ENCODE measurements at regions not wholly inside any gene's neighbourhood (a gene's known extent, or its start where the extent isn't known, plus 50 kb on each side); places are given as distances from the start of the nearest gene placed in this dataset.
"Not testable (repeated sequence)": the region's sequence is repeated elsewhere in the genome, so short reads cannot be mapped to it uniquely, and the experiment has no call there.

GRCh38 chr3:160098261-160098908 lies 109.8 kb downstream of the IL12A start:
- DNase-seq, result no peak

DNA sequence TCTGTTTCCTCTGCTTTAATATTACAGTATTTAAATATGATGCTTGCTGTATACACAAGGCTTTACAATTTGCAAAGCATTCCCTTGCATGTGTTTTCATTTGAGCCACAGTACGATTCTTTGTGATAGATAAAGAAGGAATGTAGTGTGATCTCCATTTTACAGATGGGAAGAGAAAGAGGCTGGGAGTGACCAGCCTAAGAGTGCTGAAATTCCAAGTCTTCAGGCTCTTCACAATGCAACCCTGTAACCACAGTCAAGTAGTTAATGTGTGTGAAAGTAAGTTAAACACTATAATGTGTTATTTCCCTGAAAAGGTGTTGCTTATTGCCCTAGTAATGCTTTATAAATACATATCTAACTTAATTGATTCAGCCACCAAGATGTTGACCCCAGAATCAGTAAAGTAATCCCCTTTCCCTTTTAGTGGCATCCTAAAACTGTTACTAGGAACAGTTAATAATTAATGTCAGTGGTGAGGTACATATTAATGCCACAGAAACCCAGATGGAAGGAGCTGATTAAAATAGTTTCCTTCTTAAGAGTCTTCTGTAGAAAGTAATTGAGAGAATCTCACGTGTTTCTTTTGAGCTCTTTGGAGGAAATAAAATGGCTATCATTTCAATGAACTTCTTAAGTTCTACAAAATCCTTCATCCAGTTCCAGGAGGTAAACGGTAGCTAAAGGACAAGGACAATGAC lies 110.4 kb downstream of the IL12A start:
- no peak for DNase-seq

DNA sequence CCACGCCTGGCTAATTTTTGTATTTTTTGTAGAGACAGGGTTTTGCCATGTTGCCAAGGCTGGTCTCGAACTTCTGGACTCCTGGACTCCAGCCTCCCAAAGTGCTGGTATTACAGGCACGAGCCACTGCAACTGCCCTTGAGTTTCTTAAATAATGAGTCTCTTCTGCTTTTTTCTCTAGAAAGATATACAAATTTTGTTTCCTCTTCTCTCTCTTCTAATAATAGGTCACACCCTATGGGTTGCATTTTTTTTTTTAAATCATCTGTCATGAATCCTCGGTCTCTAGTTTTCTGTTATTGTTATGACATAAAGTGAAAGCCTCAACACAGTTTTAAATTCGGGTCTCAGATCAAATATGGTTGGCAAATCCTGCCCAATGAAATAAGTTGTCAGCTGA lies 111.2 kb downstream of the IL12A start:
- no peak for DNase-seq

DNA sequence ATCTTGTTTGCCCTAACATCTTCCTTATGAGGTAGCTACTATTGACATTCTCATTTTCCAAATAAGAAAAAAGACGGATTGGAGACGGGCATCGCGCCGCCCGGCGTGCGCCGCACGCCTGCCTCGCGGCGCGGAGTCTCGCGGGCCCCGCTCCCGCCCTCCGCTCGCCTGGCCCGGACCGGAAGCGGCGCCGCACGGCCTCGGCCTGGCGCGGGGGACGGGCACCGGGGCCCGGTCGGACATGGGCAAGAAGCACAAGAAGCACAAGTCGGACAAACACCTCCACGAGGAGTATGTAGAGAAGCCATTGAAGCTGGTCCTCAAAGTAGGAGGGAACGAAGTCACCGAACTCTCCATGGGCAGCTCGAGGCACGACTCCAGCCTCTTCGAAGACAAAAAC lies 112.0 kb downstream of the IL12A start:
- no peak for DNase-seq

DNA sequence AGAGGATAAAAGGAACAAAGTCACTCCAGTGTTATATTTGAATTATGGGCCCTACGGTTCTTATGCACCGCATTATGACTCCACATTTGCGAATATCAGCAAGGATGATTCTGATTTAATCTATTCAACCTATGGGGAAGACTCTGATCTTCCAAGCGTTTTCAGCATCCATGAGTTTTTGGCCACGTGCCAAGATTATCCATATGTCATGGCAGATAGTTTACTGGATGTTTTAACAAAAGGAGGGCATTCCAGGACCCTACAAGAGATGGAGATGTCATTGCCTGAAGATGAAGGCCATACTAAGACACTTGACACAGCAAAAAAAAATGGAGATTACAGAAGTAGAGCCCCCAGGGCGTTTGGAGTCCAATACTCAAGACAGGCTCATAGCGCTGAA lies 113.4 kb downstream of the IL12A start:
- not testable (repeated sequence) for DNase-seq

DNA sequence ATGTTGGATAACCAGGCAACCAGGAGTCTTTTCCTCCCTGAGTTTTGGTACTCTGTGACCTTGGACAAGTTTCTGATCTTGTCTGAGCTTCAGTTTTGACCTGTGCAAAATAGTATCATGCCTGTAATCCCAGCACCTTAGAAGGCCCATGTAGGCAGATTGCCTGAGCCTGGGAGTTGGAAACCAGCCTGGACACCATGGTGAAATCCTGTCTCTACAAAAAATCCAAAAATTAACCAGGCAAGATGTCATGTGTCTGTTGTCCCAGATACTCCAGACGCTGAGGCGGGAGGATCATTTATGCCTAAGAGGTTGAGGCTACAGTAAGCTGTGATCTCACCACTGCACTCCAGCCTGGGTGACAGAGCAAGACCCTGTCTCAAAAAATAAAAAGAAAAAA lies 114.8 kb downstream of the IL12A start:
- no peak for DNase-seq

DNA sequence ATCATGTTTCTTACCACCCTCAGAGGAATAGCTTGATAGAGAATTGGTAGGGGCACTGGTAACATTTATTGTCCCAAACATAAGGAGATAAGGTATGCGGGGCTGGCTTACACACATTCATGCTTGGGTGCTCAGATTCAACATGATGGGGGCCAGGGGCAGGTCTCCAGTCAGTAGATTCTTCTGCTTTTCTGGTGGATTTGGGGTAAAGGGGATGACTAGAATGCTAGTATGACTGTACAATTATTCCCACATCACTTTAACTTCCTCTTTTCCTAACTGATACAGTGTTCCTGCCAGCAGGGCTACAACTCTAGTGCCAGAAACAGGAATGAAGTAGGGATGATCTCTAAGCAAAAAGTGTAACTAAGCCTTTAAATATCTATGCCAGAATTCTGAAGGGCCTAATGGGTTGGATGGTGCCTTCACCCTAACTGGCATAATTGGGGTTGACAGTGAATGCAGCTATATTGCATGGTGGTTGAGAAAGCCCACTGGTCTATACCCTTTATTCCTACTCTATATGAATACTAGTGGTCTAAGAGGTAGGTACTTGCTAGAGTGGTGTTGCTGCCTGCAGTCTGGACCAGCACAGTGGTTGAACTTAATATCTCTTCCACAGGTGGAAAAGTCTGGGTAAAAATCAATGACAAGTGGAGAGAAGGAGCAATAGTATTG lies 117.4 kb downstream of the IL12A start:
- no peak for DNase-seq

DNA sequence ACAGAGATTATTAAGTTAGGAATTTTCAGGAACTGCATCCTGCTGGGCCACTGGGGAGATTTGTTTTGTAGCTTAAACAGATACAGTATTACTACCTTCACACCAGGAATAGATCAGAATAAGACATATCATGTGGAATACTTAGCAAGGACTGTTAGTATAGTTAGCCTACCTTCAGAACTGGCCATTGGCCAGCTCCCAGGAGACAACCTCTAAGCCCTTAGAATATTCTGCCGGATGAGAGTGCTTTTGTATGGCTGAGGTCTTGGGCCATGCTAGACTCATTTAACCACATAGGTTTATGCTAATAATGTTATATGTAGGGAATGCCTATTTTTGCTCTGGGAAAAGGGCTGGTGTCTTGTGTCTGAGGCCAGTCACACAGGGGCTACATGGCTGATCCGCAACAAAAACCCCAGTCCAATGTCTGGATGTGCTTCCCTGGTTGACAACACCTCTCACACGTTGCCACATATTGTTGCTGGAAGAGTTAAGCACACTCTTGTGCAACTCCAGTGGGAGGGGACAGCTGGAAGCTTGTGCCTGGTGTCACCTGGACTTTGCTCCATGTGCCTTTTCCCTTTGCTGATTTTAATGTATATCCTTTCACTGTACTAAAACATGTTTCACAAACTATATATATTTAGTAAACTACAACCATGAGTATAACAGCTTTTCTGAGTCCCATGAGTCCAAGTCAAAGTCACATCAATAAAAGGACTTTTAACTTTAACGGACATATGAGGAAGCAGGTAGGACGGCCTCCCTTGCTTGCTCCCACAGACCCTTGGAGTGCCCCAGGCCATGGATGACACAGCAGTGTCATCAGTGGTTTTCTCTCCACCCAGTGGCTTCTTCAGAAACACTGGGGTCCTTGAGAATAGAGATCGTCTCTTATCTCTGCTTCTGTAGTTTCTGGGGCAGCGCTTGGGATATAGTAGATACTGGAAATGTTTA lies 118.0 kb upstream of the C3orf80 start:
- DNase-seq, result no peak

DNA sequence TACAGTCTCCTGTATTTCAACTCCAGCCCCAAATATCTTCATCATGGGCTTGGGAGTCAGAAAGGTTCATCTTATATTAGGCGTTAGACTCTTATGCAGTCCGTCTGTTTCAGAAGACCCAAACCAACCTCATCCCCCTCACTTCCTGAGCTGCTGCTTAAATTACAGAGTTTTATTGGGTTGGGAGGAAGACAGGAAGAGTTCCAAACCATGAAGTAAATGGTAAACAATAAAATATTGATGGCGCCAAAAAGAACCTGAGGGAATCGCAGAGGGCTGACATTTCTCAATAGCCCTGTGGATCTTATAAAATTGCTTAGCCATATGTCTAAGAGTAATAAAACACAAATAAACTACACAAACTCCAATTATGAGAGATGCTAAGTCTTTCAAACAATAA lies 116.9 kb upstream of the C3orf80 start:
- DNase-seq, result no peak

GRCh38 chr3:160112481-160112880 lies 112.7 kb upstream of the C3orf80 start:
- no peak for DNase-seq

DNA sequence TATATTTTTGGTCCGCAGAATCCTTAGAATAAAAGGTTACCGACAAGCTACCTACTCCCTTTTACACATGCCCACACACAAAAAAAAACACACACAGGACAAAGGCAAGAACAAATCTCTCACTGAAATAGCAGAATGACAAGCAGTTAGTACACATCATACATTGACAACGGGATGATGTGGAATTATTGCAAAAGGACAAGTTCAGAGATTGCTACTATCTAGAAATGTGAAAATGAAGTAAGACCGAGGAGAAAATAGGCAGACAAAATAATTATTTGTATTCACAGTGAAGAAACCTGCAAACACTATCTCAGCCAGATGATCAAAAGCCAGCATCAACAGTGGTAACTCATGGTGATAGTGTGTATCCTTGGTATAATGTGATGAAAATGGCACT lies 112.2 kb upstream of the C3orf80 start:
- DNase-seq, result no peak

GRCh38 chr3:160114355-160114995 lies 110.7 kb upstream of the C3orf80 start:
- no peak for DNase-seq

DNA sequence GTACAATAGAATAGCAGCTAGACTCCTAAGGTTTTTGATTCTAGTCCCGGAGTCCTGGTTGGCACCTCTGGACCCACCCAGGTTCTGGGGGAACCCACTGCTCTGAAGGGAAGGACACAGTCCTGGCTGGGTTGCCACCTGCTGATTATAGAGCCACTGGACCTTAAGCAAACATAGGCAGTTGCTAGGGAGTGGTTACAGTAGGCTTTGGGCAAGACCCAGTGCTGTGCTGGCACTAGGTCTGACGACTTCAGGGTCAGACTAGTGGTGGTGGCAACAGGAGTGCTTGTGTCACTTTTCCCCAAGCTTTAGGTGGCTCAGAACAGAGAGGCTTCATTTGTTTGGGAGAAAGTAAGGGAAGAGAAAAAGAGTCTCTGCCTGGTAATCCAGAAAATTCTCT lies 109.8 kb upstream of the C3orf80 start:
- no peak for DNase-seq

DNA sequence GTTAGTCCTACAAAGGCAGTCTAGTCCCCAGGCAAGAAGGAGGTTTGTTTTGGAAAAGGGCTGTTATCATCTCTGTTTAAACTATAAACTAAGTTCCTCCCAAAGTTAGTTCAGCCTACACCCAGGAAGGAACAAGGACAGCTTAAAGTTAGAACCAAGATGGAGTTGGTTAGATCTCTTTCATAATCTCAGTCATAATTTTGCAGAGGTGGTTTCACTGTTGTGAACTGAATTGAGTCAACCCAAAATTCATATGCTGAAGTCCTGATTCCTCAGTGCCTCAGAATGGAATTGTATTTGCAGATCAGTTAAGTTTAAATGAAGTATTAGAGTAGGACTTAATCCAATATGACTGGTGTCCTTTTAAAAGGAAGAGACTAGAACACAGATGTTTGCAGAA lies 101.0 kb upstream of the C3orf80 start:
- DNase-seq, result no peak

GRCh38 chr3:160125258-160125657 lies 100.0 kb upstream of the C3orf80 start:
- DNase-seq, result no peak

GRCh38 chr3:160126051-160126450 lies 99.2 kb upstream of the C3orf80 start:
- DNase-seq, result no peak

- DNase-seq, result no peak
Measured at GRCh38 chr3:160126761-160127160, 98.5 kb upstream of the C3orf80 start.

- DNase-seq, result no peak
Measured at GRCh38 chr3:160127308-160127707, 97.9 kb upstream of the C3orf80 start.

DNA sequence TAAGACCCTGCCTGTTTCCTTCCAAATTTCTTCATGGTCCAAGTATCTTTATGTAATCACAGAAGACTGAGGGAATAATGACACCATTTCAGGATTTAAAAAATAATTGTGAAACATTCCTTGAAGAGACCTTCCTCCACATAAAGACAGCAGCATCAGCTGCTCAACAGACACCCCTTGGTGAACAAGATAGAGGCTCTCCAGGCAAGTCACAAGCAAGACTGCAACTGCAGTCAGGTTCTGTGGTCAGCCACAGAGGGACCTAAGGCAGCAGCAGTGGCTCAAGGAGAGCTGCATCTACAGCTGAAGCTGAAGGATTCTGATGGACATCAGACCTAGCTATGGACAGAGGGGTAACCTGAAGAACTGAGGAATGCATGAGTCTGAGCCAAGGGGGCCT lies 97.2 kb upstream of the C3orf80 start:
- no peak for DNase-seq

DNA sequence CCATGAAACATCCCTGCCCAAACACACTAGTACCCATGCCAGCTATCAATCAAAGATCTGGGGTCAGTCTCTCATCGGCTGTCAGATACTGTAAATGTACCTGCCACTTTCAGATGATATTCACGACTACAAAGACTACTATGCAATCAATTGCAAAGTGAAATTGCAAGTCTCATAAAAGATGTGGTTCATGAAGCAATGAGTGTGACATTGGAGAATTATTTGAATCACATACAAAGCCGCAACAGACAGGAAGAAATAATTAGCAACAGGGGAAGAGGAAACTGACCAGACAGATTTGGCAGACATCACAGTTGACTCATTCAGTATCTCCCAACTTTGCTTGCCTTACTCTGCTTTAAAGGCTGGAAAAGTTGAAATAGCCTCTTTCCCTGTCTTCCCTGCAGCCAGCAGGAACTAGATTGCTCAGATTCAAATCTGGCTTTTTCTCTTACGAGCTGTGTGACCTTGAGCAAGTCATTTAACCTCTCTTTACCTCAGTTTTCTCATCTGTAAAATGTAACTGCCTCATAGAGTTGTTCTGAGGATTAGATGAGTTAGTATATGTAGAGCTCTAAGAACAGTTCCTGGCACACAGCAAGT lies 95.7 kb upstream of the C3orf80 start:
- peak; percentile 89 for DNase-seq

DNA sequence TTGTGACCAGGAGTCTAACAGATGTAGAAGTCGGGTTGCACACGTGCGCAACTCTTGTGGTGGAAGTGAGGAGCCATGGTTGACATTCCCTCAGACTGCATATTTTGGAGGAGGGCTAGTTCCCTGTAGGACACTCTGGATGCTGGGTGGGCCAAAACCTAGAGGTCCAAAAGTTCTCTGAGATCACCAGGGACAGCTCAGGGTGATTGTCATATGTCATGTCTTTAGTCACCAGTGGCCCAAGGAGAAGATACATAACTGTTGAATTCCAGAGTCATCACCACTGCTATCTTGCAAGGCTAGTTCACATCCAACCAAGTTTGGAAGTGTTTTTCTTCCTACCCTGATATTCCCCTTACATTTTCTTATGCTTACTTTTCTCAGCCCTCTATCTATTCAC lies 95.2 kb upstream of the C3orf80 start:
- no peak for DNase-seq

DNA sequence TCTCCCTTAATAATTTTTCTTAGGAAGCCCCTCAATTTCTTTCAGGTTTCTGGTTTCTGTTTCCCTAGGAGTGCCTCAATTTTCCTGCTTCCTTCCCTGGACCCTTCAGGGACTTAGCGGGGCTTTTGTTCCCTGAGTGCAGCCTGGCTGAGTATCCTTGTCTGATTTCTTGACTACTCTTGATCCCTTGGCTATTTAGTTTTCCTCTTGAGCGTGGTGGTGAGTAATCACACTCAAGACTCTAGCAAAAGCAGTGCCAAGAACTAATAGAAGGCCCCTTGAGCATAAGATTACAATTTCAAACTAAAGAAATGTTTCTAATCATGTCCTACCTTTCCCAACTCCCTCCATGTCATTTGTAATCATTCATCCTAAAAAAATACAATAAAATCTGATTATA lies 94.3 kb upstream of the C3orf80 start:
- DNase-seq, result peak; percentile 23
